Activated naive CD4-positive, alpha-beta T cell treated with anti-CD3 and anti-CD28 coated beads, Interleukin-2, amount 50 U/mL, for 72 hours (primary cell): ENCODE measurements at regions not wholly inside any gene's neighbourhood (a gene's known extent, or its start where the extent isn't known, plus 50 kb on each side); places are given as distances from the start of the nearest gene placed in this dataset.

ENCODE experiments used
- ATAC-seq, 2 donors: fragments of 150-1000 bp; cut with Tn5 transposase; 2 replicates each; pipeline ENCODE4 v1.10.0; 2021; ENCODE audit warnings: mild to moderate bottlenecking in 2 of 2, moderate library complexity in 2 of 2
- DNase-seq, 2 donors: peaks; one replicate each; pipeline ENCODE4 v3.0.0; 2021 to 2022; ENCODE audit warnings: low spot score in 2 of 2
- H3K27ac Mint-ChIP-seq, 2 donors: one replicate each; pipeline ENCODE4 v1.8.0; 2022; ENCODE audit warnings: mild to moderate bottlenecking in 2 of 2, mixed read lengths in 2 of 2
- H3K36me3 Mint-ChIP-seq, 2 donors: one replicate each; pipeline ENCODE4 v1.8.0; 2022; ENCODE audit warnings: mixed read lengths in 2 of 2
- H3K9me3 Mint-ChIP-seq, 2 donors: one replicate each; pipeline ENCODE4 v1.8.0; 2022; ENCODE audit warnings: mixed read lengths in 2 of 2

DNA sequence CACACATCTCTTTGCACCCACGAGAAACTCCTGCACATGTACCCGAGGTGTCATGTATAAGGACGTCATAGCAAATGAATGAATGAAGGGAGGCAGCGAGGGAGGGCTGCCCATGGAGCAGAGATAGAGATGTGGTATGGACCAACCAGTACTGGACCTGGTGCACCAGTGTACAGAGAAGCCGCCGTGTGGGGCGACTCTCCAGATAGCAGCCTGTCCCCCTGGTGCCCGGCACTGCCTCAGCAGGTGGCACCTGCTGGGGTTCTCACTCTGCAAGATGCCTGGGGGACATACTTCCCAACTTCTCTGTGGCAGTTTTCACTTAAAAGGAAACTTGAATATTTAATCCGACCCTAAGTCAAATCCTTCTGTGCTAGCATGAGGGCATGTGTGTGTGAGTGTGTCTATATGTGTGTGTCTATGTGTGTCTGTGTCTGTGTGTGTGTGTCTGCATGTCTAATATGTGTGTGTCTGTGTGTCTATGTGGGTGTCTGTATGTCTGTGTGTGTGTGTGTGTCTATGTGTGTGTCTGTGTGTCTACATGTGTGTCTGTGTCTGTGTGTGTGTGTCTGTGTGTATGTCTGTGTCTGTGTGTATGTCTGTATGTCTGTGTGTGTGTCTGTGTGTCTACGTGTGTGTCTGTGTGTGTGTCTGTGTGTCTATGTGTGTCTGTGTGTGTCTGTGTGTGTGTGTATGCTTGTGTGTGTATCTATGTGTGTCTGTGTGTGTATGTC is 132.0 kb downstream of the RNASET2 start:
- Mint-ChIP-seq H3K27ac (no peak overlapping the region), H3K36me3 (peaks cover 0 to 4% of the 10 kb centered on the region in 2 donors), H3K9me3 (no peaks in the 10 kb centered on the region)
- no peak for DNase-seq
- no peak for ATAC-seq

DNA sequence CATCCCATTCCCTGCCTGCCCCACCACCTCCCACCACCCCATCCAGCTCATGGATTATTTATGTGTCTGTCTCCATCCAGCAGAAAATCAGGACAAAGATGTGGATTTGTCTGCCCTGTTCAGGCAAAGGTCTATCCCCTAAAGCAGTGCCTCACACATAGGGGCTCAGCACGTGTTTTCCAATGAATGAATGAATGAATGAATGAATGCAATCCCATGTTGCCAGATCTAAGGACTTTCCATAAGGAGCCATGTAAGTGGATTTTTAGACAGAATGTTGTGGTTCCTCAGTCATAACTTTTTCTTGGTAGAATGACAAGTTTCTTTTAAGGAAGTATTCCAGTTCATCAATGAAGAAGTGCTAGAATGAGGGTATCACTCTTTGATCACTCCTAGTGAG is 133.7 kb downstream of the RNASET2 start:
- ATAC-seq (no peak), DNase-seq (no peak)
- Mint-ChIP-seq H3K27ac (no peak overlapping the region), H3K9me3 (no peaks in the 10 kb centered on the region), H3K36me3 (no peaks in the 10 kb centered on the region)

DNA sequence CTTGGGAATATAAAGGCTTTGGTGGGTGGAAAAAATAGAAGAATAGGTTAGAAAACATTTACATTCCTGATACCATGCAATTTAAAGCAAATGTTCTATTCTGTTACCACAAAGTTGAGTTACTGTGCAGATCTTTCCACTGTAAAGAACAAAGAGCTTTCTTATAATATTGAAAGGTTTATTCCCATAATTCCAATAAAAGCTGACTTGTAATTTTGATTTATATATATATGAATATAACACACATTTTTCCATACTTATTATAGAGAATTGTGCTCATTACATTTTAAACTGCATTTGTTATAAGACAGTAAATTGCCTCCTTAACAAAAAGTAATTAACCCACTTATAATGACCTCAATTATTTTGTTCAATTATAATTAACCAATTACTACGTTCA is 135.9 kb downstream of the RNASET2 start:
- no peak for DNase-seq
- no peaks in the 10 kb centered on the region for H3K36me3 Mint-ChIP-seq
- H3K9me3 Mint-ChIP-seq: no peaks in the 10 kb centered on the region
- ATAC-seq: no peak
- H3K27ac Mint-ChIP-seq: no peak overlapping the region

- ATAC-seq (no peak), DNase-seq (no peak)
- Mint-ChIP-seq H3K36me3 (no peaks in the 10 kb centered on the region), H3K27ac (no peak overlapping the region), H3K9me3 (no peaks in the 10 kb centered on the region)
These were observed 136.3 kb downstream of the RNASET2 start for GRCh38 chr6:166820070-166820469.

DNA sequence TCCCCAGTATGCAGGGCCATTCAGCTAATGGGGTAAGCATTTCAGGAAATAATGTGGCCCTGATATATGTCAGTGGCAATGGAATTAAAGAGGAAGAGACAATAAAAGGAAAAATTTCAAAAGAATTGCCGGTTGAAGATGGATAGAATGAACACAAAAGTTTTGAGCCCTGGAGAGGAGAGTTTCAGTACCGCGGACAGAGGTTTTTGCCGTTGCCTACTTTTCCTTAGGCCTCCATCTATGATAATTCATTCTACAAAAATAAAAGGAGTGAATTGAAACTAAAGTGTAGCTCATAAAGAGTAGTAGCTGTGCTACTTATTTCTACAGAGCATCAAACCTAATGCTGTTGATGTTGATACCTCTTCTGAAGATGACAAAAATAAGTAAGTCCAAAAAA is 140.7 kb downstream of the RNASET2 start:
- no peaks in the 10 kb centered on the region for H3K9me3 Mint-ChIP-seq
- ATAC-seq (no peak), DNase-seq (no peak)
- H3K27ac Mint-ChIP-seq: no peak overlapping the region
- H3K36me3 Mint-ChIP-seq: no peaks in the 10 kb centered on the region

DNA sequence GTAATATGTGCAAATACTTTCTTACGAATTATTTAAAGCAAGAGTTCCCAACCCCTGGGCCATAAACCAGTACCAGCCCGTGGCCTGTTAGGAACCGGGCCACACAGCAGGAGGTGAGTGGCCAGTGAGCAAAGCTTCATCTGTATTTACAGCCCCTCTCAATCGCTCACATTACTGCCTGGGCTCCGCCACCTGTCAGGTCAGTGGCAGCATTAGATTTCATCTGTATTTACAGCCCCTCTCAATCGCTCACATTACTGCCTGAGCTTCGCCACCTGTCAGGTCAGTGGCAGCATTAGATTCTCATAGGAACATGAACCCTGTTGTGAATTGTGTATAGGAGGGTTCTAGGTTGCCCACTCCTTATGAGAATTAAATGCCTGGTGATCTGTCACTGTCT is 142.0 kb downstream of the RNASET2 start:
- ATAC-seq (no peak), DNase-seq (no peak)
- Mint-ChIP-seq H3K27ac (no peak overlapping the region), H3K9me3 (no peaks in the 10 kb centered on the region), H3K36me3 (no peaks in the 10 kb centered on the region)

DNA sequence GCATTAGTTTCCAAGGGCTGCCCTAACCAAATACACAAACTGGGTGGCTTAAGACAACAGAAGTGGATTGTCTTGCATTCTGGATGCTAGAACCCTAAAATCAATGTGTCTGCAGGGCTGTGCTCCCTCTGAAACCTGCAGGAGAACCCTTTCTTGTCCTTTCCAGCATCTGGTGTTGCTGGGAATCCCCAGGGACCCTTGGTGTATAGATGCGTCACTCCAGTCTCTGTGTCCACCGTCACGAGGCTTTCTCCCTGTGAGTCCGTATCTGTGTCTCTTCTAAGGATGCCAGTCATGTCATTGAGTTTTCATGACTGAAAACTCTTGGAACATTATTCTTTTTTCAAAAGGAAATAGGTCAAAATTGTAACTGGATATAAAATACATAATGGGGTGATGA is 142.9 kb downstream of the RNASET2 start:
- no peak for ATAC-seq
- Mint-ChIP-seq H3K36me3 (peaks cover 0 to 7% of the 10 kb centered on the region in 2 donors), H3K9me3 (no peaks in the 10 kb centered on the region), H3K27ac (no peak overlapping the region)
- DNase-seq: no peak

DNA sequence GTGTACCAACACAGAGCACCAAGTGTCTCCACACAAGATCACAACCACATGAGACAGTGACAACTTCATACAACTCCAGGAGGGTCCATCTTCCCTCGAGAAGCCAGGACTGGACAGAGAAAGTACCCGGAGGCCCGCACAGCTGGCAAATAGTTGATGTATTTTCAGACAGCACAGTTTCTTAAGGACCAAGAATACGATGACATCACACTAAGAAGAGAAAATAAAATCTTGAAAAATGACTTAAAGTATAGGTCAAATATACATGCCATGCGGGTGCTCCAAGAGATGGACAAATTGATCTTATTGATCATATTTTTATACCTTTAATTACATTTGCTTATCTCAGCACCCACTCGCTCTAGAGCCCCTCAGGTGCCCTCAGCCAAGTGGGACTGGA is 145.5 kb downstream of the RNASET2 start:
- no peak for ATAC-seq
- Mint-ChIP-seq H3K9me3 (peaks cover 20 to 21% of the 10 kb centered on the region in 2 donors), H3K27ac (no peak overlapping the region), H3K36me3 (peaks cover 15 to 26% of the 10 kb centered on the region in 2 donors)
- no peak for DNase-seq

DNA sequence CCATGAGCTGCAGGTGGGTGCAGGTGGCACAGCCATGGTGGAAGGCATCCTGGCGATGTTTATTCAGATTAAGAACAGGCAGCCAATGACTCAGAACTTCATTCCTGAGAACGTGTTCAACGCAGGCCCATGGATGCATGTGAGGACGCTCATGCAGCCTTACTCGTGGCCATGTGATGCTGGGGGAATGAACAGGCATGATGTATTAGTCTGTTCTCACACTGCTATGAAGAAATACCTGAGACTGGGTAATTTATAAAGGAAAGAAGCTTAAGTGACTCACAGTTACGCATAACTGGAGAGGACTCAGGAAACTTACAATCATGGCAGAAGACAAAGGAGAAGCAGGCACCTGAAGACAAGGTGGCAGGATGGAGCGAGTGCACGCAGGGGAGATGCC is 146.6 kb downstream of the RNASET2 start:
- peaks cover 25 to 28% of the 10 kb centered on the region in 2 donors for H3K9me3 Mint-ChIP-seq
- H3K36me3 Mint-ChIP-seq: peaks cover 15 to 35% of the 10 kb centered on the region in 2 donors
- ATAC-seq: no peak
- DNase-seq: no peak
- H3K27ac Mint-ChIP-seq: no peak overlapping the region

DNA sequence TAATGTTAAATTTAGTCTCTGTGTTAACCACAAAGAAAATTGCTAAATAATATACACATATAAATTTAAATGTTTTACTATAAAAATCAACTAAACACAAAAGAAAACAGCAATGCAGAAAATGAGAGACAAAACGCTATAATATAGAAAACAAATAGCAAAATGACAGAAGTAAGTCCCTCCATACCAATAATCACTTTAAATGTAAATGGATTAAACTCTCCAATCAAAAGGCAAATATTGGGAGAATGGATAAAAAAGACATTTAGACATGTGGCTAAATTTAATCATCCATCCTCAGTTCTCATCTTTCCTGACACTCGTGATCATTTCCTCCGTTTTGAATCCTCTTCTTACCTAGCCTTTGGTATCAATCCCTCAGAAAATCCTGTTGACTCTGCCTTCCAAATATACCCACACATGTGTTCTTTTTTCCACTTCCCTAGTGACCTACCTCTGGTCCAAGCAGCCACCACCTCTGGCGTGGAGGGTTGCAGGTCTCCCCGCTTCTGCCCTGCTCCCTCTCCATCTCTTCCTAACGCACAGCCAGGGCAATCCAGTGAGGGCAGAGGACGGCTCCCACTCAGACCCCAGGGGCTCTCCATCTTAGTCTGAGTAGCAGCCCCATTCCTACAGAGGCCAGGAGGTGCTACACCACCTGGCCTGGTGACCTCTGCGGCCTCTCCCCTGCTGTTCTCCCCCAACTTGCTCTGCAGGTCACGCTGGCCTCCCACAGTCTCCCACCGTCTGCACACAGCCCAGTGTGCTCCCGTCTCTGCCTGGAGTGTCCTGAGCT is 149.2 kb downstream of the RNASET2 start:
- no peak for ATAC-seq
- Mint-ChIP-seq H3K27ac (no peak overlapping the region), H3K36me3 (peaks cover 15 to 35% of the 10 kb centered on the region in 2 donors)

DNA sequence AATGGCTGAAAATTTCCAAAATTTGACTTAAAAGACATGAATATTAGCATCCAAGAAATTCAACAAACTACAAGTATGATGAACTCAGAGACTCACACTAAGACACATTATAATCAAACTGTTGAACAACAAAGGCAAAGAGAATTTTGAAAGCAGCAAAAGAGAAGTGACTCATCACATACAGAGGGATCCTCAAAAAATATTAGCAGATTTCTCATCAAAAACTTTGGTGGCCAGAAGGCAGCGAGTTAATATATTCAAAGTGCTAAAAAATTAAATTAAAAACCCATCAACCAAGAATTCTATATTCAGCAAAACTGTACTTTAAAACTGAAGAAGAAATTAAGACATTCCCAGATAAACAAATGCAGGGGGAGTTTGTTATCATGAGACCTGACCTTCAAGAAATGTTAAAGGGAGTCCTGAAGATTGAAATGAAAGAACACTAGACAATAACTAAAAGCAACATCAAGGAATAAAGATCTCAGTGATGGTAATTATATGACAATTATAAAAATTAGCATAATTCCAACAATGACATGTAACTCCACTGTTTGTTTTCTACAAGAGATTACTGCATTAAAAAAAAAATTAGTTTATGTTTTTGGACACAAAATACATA is 150.0 kb downstream of the RNASET2 start:
- DNase-seq: no peak
- H3K36me3 Mint-ChIP-seq: peaks cover 15 to 35% of the 10 kb centered on the region in 2 donors
- no peak overlapping the region for H3K27ac Mint-ChIP-seq
- no peak for ATAC-seq
- peaks cover 25 to 28% of the 10 kb centered on the region in 2 donors for H3K9me3 Mint-ChIP-seq

More for the DNA sequence above, 149.2 kb downstream of the RNASET2 start:
- DNase-seq: no peak
- peaks cover 25 to 28% of the 10 kb centered on the region in 2 donors for H3K9me3 Mint-ChIP-seq

- H3K36me3 Mint-ChIP-seq: peaks cover 15 to 28% of the 10 kb centered on the region in 2 donors
- peaks cover 25 to 28% of the 10 kb centered on the region in 2 donors for H3K9me3 Mint-ChIP-seq
- no peak for DNase-seq
- ATAC-seq: no peak
- H3K27ac Mint-ChIP-seq: no peak overlapping the region
These were observed 152.9 kb downstream of the RNASET2 start for GRCh38 chr6:166803471-166803870.

- Mint-ChIP-seq H3K36me3 (peaks cover 5 to 17% of the 10 kb centered on the region in 2 donors), H3K27ac (no peak overlapping the region), H3K9me3 (peaks cover 15 to 18% of the 10 kb centered on the region in 2 donors)
- DNase-seq: no peak
- ATAC-seq: no peak
These were observed 153.9 kb downstream of the RNASET2 start for GRCh38 chr6:166802401-166802800.

DNA sequence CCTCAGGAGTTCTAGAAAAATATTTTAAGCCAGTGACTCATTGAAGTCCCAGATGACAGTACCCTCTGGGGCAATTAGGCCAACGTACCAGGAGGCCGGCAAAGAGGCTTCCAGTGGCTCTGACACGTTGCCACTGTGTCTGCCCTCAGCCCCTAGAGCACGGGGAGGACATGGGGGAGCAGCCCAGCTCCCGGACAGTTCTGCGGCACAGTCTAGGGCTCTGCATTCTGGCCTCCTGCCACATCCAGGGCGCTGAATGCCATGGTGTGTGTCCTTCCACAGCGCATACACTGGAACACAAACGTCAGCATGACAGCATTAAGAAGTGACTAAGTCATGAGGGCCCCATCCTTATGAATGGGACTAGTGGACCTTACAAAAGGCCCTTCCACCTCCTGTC is 156.2 kb downstream of the RNASET2 start:
- peaks cover 0 to under 1% of the 10 kb centered on the region in 2 donors for H3K9me3 Mint-ChIP-seq
- no peak for ATAC-seq
- H3K27ac Mint-ChIP-seq: no peak overlapping the region

DNA sequence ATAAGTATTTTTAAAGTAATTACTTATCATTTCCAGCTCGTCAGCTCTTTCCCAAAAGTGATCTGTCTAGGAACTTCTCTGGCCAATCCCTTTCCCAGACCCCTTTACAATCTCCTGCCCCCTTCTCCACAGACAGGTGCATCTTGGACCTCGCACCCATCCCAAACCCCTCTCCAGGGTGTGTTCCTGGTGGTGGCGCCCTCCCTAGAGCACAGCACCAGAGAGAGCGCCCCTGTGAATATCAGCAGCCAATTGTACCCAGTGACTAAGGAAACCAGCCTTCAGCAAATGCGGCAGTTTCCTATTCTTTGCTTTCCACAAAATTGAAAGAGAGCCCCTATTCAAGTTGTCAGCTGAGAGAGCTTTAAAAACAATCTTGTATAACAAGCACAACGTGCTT is 157.7 kb downstream of the RNASET2 start:
- no peaks in the 10 kb centered on the region for H3K9me3 Mint-ChIP-seq
- no peaks in the 10 kb centered on the region for H3K36me3 Mint-ChIP-seq
- no peak for DNase-seq
- H3K27ac Mint-ChIP-seq: no peak overlapping the region
- ATAC-seq: no peak

More for the DNA sequence above, 156.2 kb downstream of the RNASET2 start:
- peaks cover 0 to under 1% of the 10 kb centered on the region in 2 donors for H3K36me3 Mint-ChIP-seq
- no peak for DNase-seq

DNA sequence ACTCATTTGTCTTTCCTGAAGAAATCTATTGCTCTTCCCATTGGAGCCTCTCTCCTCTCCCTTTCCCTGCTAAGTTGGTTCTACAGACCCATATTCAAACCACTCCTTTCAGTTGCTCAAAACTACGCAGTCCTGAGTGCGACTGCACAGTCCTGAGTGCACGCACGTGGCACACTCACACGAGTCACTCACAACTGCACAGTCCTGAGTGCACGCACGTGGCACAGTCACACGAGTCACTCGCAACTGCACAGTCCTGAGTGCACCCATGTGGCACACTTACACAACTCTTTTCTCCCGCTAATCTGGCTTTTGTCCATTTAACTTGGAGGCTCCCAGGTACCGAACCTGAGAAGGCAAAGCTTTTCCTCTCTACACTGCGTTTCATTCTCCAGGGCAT is 159.7 kb downstream of the RNASET2 start:
- Mint-ChIP-seq H3K27ac (no peak overlapping the region), H3K36me3 (no peaks in the 10 kb centered on the region), H3K9me3 (no peaks in the 10 kb centered on the region)
- ATAC-seq: no peak
- DNase-seq: no peak

- Mint-ChIP-seq H3K27ac (no peak overlapping the region), H3K36me3 (no peaks in the 10 kb centered on the region), H3K9me3 (no peaks in the 10 kb centered on the region)
- DNase-seq (no peak), ATAC-seq (no peak)
These were observed 160.5 kb downstream of the RNASET2 start for GRCh38 chr6:166795879-166796278.
